GM13977 (cell line): ENCODE measurements at regions not wholly inside any gene's neighbourhood (a gene's known extent, or its start where the extent isn't known, plus 50 kb on each side); places are given as distances from the start of the nearest gene placed in this dataset.
"Not testable (repeated sequence)": the region's sequence is repeated elsewhere in the genome, so short reads cannot be mapped to it uniquely, and the experiment has no call there.

Source experiments
- DNase-seq: peaks from one replicate; pipeline ENCODE4 v3.0.0; 2012; ENCODE audit warnings: low spot score
- in situ Hi-C: fragments of 300-500 bp; cut with MboI; formaldehyde crosslinking; loops from one replicate; pipeline ENCODE4 v1.12.0; 2022; ENCODE audit warnings: low sequenced_read_pairs, low pct_unique_long_range_greater_than_20kb, mixed read lengths, inconsistent platforms; ENCODE audit not compliant: unreplicated experiment
- TF ChIP-seq, protein P1 (sequence below): IDR thresholded peaks from 2 replicates; pipeline ENCODE4 v1.5.1; 2012; ENCODE audit warnings: mild to moderate bottlenecking, control low read depth; ENCODE audit not compliant: insufficient read depth; ENCODE audit errors: extremely low read depth, missing control alignments

DNA sequence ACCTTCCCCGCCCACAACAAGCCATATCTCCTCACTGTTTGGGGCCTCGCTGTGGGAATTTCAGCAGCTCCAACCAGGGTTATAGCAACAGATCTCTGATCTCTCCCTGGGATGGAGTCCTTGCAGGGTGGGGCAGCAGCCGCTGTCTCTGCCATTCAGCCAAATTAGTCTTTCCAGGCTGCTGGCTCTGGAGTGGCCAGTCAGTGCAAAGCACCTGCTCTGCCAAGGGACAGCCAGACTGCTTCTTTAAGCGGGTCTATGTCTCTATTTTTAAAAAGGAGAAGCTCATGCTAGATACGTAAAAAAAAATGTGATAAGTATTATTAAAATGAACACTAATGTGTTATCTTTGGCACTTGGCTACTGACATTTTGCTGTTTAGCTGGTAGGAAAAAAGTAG lies 380.2 kb downstream of the CDH10 start:
- in situ Hi-C loops: no loop called here
- TF ChIP-seq, protein P1, sequence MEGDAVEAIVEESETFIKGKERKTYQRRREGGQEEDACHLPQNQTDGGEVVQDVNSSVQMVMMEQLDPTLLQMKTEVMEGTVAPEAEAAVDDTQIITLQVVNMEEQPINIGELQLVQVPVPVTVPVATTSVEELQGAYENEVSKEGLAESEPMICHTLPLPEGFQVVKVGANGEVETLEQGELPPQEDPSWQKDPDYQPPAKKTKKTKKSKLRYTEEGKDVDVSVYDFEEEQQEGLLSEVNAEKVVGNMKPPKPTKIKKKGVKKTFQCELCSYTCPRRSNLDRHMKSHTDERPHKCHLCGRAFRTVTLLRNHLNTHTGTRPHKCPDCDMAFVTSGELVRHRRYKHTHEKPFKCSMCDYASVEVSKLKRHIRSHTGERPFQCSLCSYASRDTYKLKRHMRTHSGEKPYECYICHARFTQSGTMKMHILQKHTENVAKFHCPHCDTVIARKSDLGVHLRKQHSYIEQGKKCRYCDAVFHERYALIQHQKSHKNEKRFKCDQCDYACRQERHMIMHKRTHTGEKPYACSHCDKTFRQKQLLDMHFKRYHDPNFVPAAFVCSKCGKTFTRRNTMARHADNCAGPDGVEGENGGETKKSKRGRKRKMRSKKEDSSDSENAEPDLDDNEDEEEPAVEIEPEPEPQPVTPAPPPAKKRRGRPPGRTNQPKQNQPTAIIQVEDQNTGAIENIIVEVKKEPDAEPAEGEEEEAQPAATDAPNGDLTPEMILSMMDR: no peak
- DNase-seq: no peak

DNA sequence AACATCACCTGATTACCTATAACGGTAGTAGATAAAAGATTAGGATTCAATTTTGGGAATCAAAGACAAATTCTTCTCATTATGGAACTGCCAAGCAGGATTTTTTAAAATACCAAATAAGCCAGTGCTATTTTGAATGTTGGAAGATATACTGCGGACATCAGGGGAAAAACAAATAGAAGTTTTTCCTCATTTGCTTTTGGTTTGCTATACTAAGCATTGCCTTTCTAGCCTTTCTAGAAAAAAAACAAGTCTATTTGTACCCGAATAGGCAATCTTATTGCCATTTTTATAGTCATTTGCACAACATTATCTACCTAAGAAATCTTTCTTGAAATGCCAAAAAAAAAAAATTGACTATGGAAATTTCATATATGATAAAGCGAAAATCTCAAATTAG lies 379.5 kb downstream of the CDH10 start:
- no peak for DNase-seq
- in situ Hi-C loops: no loop called here
- TF ChIP-seq, protein P1: no peak

DNA sequence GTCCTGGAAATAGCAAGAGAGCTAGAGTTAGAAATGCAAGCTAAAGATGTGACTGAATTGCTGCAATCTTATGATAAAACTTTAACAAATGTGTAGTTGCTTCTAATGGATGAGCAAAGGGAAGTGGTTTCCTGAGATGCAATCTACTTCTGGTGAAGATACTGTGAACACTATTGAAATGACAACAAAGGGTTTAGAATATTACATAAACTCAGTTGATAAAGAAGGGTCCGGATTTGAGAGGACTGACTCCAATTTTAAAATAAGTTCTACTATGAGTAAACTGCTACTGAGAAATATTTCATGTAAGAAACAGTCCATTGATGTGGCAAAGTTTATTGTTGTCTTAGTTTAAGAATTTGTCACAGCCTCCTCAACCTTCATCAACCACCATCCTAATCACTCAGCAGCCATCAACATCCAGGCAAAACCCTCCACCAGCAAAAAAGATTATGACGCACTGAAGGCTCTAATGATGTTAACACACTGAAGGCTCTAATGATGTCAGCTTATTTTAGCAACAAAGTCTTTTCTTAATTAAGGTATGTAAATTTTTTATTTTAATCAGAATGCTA lies 376.2 kb downstream of the CDH10 start:
- no peak for DNase-seq
- in situ Hi-C loops: no loop called here
- TF ChIP-seq, protein P1: no peak

DNA sequence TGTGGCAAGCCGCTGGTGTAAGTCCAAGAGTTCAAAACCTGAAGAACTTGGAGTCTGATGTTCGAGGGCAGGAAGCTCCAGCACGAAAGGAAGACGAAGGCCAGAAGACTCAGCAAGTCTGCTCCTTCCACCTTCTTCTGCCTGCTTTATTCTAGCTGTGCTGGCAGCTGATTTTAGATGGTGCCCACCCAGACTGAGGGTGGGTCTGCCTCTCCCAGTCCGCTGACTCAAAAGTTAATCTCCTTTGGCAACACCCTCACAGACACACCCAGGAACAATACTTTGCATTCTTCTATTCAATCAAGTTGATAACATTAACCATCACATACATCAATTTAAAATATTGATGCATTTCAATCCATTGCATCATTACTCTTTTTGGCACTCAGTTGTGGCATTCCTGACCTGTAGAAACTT lies 373.1 kb downstream of the CDH10 start:
- DNase-seq, in situ Hi-C loops: not testable (repeated sequence)

DNA sequence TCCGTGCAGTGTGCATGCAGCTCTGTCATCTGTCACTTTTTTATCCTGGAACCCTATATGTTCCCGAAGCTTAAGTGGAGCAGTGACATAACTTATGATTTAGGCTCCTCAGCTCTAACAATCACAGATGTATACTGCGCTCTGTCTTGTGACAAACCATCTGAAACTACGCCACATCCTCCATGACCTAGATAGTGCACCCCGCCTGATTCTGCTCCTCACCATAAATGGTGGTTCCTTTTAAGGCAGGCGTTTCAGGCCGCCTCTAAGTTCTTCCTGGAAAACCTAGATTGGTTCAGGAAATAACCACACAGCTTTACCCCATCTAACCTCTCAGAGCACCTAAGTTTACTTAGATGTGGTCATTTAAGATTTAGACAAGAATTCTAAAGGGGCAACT lies 372.0 kb downstream of the CDH10 start:
- in situ Hi-C loops: no loop called here
- TF ChIP-seq, protein P1: no peak
- no peak for DNase-seq

DNA sequence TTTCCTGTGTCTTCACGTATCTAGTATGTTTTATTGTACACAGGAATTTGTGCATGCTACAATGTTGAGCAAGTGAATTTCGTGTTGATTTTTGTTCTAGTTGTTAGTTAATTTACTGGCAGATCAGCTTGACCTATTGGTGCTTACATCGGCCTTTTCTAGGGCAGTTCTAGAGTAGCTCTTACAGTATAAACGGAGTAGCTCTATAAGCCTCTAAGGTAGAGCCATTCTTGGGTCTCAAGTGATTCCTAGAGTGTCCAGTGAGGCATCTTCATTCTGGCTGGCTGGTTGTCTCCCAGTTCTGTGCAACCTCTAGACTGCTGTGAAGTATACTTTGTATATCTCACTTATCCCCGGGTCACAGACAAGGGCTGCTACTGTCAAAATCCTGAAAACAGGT lies 364.6 kb downstream of the CDH10 start:
- TF ChIP-seq, protein P1: no peak
- in situ Hi-C loops: no loop called here
- DNase-seq: no peak

DNA sequence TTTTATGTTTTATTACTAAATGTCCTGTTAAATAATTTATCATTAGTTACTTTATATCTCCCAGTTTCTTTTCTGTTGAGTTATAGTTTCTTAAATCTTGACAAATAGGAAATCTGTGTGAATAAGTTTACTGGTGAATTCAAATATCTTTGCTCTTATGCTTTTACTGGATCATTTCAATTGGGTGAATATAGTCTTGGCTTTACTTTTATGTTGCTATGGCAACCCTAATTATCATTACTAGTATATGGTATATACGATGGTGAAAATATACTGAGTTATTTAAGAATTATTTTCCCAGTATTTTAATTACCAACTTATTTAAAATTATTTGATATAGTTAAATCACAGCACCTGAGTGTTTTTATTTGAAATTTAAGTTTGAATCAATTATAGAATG lies 363.0 kb downstream of the CDH10 start:
- in situ Hi-C loops: no loop called here
- DNase-seq: no peak
- TF ChIP-seq, protein P1: no peak
